Smooth muscle cell (in vitro differentiated cells): ENCODE measurements at regions not wholly inside any gene's neighbourhood (a gene's known extent, or its start where the extent isn't known, plus 50 kb on each side); places are given as distances from the start of the nearest gene placed in this dataset.

ENCODE experiments used
- DNase-seq: peaks from one replicate; lab custom pipeline; 2025; ENCODE audit not compliant: unreplicated experiment; lab: John Stamatoyannopoulos, UW
- H2AFZ ChIP-seq: fragments of 200-600 bp; sonication (generic); 2 replicates; pipeline ENCODE4 v1.6.0; 2016; ENCODE audit warnings: antibody characterized with exemption, low read depth, mild to moderate bottlenecking
- H3F3A ChIP-seq: fragments of 200-600 bp; sonication (generic); 2 replicates; pipeline ENCODE4 v1.6.0; 2017; ENCODE audit warnings: antibody characterized with exemption, low read depth
- H3K27ac ChIP-seq: fragments of 200-600 bp; sonication (generic); 2 replicates; pipeline ENCODE4 v1.5.1; 2016; ENCODE audit warnings: low read depth, mild to moderate bottlenecking
- H3K27me3 ChIP-seq: fragments of 200-600 bp; sonication (generic); 2 replicates; pipeline ENCODE4 v1.6.1; 2016; ENCODE audit warnings: low read depth, mild to moderate bottlenecking
- H3K36me3 ChIP-seq: fragments of 200-600 bp; sonication (generic); 2 replicates; pipeline ENCODE4 v1.5.1; 2016; ENCODE audit warnings: low read depth
- H3K4me1 ChIP-seq: fragments of 200-600 bp; sonication (generic); 2 replicates; pipeline ENCODE4 v1.5.1; 2016; ENCODE audit warnings: low read depth
- H3K4me2 ChIP-seq: fragments of 200-600 bp; sonication (generic); 2 replicates; pipeline ENCODE4 v1.6.0; 2016; ENCODE audit warnings: mild to moderate bottlenecking
- H3K4me3 ChIP-seq: fragments of 200-600 bp; sonication (generic); 2 replicates; pipeline ENCODE4 v1.5.1; 2016; ENCODE audit warnings: mild to moderate bottlenecking
- H3K79me2 ChIP-seq: fragments of 200-600 bp; sonication (generic); 2 replicates; pipeline ENCODE4 v1.6.0; 2016; ENCODE audit warnings: low read depth, mild to moderate bottlenecking
- H3K9ac ChIP-seq: fragments of 200-600 bp; sonication (generic); 2 replicates; pipeline ENCODE4 v1.6.0; 2016; ENCODE audit warnings: low read depth
- H3K9me3 ChIP-seq: fragments of 200-600 bp; sonication (generic); replicated peaks from 2 replicates; pipeline ENCODE4 v1.5.1; 2016; ENCODE audit warnings: low read depth
- H4K20me1 ChIP-seq: fragments of 200-600 bp; sonication (generic); 2 replicates; pipeline ENCODE4 v1.6.0; 2016; ENCODE audit warnings: low read depth
- CTCF ChIP-seq: fragments of 200-600 bp; sonication (generic); IDR thresholded peaks from 2 replicates; pipeline ENCODE4 v1.5.1; 2017; ENCODE audit warnings: borderline replicate concordance, mild to moderate bottlenecking, antibody characterized with exemption; ENCODE audit not compliant: insufficient read depth, poor library complexity, severe bottlenecking
- WGBS: methylation state at CpG from one replicate; pipeline ENCODE4 v1.1.7; 2016; ENCODE audit warnings: low lambda C conversion rate; 5-methylcytosine and 5-hydroxymethylcytosine counted together

DNA sequence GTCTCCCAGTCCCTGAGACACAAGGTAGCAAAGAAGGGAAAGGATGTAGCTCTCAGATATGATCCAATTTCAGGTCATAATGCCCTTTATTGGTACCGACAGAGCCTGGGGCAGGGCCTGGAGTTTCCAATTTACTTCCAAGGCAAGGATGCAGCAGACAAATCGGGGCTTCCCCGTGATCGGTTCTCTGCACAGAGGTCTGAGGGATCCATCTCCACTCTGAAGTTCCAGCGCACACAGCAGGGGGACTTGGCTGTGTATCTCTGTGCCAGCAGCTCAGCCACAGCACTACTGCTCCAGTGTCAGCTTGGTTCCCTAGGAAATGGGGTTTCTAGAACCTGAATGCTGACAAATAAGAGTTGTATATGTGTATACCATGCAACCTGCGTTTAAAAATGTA lies 74.6 kb upstream of the PRSS58 start:
- no peak overlapping the region for H3K4me2 ChIP-seq
- no peaks in the 10 kb centered on the region for H3K79me2 ChIP-seq
- no peak overlapping the region for H2AFZ ChIP-seq
- no peaks in the 10 kb centered on the region for H3K27me3 ChIP-seq
- no peak for DNase-seq
- H4K20me1 ChIP-seq, result no peaks in the 10 kb centered on the region
- no peak for TF ChIP-seq CTCF
- H3K4me3 ChIP-seq, result no peak overlapping the region
- H3K27ac ChIP-seq, result no peak overlapping the region
- no peaks in the 10 kb centered on the region for H3K36me3 ChIP-seq
- H3F3A ChIP-seq, result no peaks in the 10 kb centered on the region
- no peaks in the 10 kb centered on the region for H3K4me1 ChIP-seq
- no peaks in the 10 kb centered on the region for H3K9me3 ChIP-seq
- 88% methylated on average over 6 of the region's 6 CpGs for WGBS
- H3K9ac ChIP-seq, result no peak overlapping the region

- no peaks in the 10 kb centered on the region for H3K27me3 ChIP-seq
- H3K4me3 ChIP-seq, result no peak overlapping the region
- no peaks in the 10 kb centered on the region for H4K20me1 ChIP-seq
- no peaks in the 10 kb centered on the region for H3F3A ChIP-seq
- H3K79me2 ChIP-seq, result no peaks in the 10 kb centered on the region
- WGBS, result 69% methylated on average over 2 of the region's 2 CpGs
- no peak overlapping the region for H3K27ac ChIP-seq
- no peak for DNase-seq
- no peak overlapping the region for H3K4me2 ChIP-seq
- H2AFZ ChIP-seq, result no peak overlapping the region
- H3K9ac ChIP-seq, result no peak overlapping the region
- no peaks in the 10 kb centered on the region for H3K9me3 ChIP-seq
- H3K4me1 ChIP-seq, result no peaks in the 10 kb centered on the region
- no peaks in the 10 kb centered on the region for H3K36me3 ChIP-seq
- TF ChIP-seq CTCF, result no peak
These were observed 74.1 kb upstream of the PRSS58 start for GRCh38 chr7:142331941-142332340.

DNA sequence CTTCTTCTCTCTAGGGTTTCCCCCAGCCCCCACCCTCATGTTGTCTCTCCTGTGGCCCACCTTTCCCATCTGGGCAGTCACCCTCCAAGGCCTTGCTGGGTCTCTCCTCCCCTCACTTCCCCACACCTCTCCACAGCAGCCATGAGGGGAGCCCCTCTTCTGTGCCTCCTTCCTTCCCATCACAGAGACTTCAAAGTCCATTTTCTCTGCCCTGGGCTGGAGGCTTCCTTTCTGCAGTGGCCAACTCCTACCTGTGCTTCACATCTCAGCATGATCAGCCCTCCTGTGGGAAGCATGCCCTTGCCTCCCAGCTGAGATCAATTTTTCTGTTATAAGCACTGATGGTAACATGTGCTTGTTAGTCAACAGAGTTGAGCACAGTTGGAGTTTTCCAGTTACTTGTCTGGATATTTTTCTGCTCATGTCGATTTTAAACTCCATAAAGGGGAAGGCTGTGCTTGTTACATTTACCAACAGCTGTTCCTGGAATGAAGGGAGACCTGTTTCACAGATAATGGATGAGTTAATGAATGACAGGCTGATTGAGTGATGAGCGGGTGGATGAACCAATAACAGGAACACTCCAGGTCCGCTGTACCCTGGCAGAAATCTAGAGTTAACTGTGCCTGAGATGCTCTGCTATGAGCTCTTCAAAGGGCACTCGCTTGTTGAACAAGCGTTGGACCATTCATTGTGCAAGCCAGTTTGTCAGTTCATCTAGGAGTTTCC lies 71.4 kb upstream of the PRSS58 start:
- Histone ChIP-seq H3K9ac (no peak overlapping the region), H3K27me3 (no peaks in the 10 kb centered on the region), H3K79me2 (no peaks in the 10 kb centered on the region), H3K9me3 (no peaks in the 10 kb centered on the region), H3K4me1 (no peaks in the 10 kb centered on the region), H2AFZ (no peak overlapping the region), H4K20me1 (no peaks in the 10 kb centered on the region), H3K4me2 (no peak overlapping the region), H3K4me3 (no peak overlapping the region), H3K36me3 (no peaks in the 10 kb centered on the region), H3F3A (no peaks in the 10 kb centered on the region), H3K27ac (no peak overlapping the region)
- TF ChIP-seq CTCF, result no peak
- 88% methylated on average over 5 of the region's 5 CpGs for WGBS
- DNase-seq, result no peak

- DNase-seq, result no peak
These were observed 70.7 kb upstream of the PRSS58 start for GRCh38 chr7:142328551-142328950.

More at GRCh38 chr7:142328551-142328950, 70.7 kb upstream of the PRSS58 start:
- Histone ChIP-seq H3K9ac (no peak overlapping the region), H3K27ac (no peak overlapping the region), H3K27me3 (no peaks in the 10 kb centered on the region), H3F3A (no peaks in the 10 kb centered on the region), H4K20me1 (no peaks in the 10 kb centered on the region), H3K79me2 (no peaks in the 10 kb centered on the region), H3K9me3 (no peaks in the 10 kb centered on the region), H3K4me1 (no peaks in the 10 kb centered on the region), H3K4me3 (no peak overlapping the region), H3K4me2 (no peak overlapping the region), H3K36me3 (no peaks in the 10 kb centered on the region), H2AFZ (no peak overlapping the region)
- 88% methylated on average over 6 of the region's 6 CpGs for WGBS
- no peak for TF ChIP-seq CTCF
